ENCODE measurements at regions not wholly inside any gene's neighbourhood (a gene's known extent, or its start where the extent isn't known, plus 50 kb on each side); places are given as distances from the start of the nearest gene placed in this dataset.
"Not testable (repeated sequence)": the region's sequence is repeated elsewhere in the genome, so short reads cannot be mapped to it uniquely, and the experiment has no call there.

DNA sequence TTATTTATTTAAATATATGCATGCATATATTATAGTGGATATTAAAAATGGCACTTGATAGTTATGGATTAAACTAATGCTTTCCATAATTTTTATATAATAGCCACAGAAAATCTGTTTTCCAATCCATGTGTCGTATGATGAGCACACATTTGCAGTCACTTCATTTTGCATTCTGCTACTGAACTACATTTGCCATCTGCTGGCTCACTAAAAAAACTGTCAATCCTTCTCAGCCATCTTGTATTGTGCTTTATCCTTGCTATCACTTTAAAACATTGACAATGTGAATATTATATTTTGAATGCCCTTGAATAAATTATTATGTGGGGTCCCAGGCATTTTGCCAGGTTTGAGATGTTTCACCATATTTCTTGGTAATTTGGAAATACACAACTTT is 586.6 kb downstream of the DNAH5 start:
- no peak for ATAC-seq
- Mint-ChIP-seq H3K4me3 (no peak overlapping the region), H3K36me3 (ENCODE audit: low read depth) (no peaks in the 10 kb centered on the region), H3K9me3 (ENCODE audit: insufficient read depth) (no peaks in the 10 kb centered on the region), H3K27ac (no peak overlapping the region), H3K27me3 (ENCODE audit: low read depth) (no peaks in the 10 kb centered on the region), H3K4me1 (ENCODE audit: low read depth) (no peaks in the 10 kb centered on the region)
- DNase-seq, result no peak
- ChIA-PET POLR2A (no interaction called here), CTCF (no interaction called here)

DNA sequence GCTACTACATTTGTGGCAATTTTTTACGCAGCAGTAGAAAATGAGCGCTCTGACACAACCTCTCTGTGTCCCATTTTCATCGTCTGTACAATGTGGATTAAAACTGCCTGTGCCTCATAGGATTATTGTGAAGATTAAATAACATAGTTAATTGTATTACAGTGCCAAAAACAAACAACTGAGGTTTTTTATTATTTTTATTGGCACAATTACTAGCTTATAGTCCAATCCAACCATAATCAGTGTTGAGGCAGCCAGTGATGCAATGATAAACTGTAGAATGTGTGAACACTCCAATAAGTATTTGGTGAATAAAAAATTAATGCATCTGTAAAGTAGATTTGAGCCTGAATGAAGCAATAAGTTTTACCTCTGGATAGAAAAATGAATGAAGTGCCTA is 588.3 kb downstream of the DNAH5 start:
- Mint-ChIP-seq H3K27me3 (ENCODE audit: low read depth) (no peaks in the 10 kb centered on the region), H3K36me3 (ENCODE audit: low read depth) (no peaks in the 10 kb centered on the region), H3K27ac (no peak overlapping the region), H3K4me1 (ENCODE audit: low read depth) (no peaks in the 10 kb centered on the region), H3K4me3 (no peak overlapping the region), H3K9me3 (ENCODE audit: insufficient read depth) (no peaks in the 10 kb centered on the region)
- ChIA-PET CTCF (no interaction called here), POLR2A (no interaction called here)
- ATAC-seq, result no peak
- DNase-seq, result no peak

DNA sequence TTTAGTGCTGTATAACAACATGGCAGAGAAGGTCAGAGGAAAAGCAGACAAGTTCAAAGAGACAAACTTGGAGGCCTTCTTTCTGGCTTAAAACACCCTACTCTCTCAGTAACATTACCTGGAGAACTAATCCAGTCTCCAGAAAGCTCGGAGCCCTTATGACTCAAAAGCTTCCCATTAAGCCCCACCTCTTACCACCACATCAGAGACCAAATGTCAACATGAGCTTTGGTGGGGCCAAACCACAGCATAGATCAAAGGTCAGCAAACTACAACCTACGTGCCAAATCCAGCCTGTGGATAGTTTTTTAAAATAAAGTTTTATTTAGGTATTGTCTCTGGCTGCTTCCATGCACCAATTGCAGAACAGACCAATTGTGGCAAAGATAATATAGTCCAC is 589.9 kb downstream of the DNAH5 start:
- Mint-ChIP-seq H3K4me3 (no peak overlapping the region), H3K9me3 (ENCODE audit: insufficient read depth) (no peaks in the 10 kb centered on the region), H3K27me3 (ENCODE audit: low read depth) (no peaks in the 10 kb centered on the region), H3K36me3 (ENCODE audit: low read depth) (no peaks in the 10 kb centered on the region), H3K4me1 (ENCODE audit: low read depth) (no peaks in the 10 kb centered on the region), H3K27ac (no peak overlapping the region)
- DNase-seq, result no peak
- CTCF ChIA-PET, result no interaction called here
- POLR2A ChIA-PET, result no interaction called here
- no peak for ATAC-seq

DNA sequence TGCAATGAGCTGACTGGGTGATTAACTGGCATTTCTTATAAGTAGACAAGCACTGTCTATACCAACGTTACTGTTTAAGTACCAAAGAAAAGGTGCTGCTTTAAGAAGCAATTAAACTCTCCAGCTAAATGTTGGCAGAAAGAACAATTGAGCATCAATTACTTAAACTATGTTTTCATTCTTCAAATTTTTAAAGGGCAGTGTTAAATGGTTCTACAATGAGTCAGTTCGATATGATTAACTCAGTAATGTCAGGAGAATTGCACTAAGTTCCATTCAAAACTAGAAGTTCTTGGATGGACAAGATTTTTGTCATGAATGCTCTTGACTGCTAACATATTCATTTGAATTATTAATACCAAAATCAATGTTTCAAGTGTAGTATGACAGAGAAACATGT is 593.7 kb downstream of the DNAH5 start:
- Mint-ChIP-seq H3K36me3 (ENCODE audit: low read depth) (no peaks in the 10 kb centered on the region), H3K27ac (no peak overlapping the region), H3K4me3 (no peak overlapping the region), H3K27me3 (ENCODE audit: low read depth) (no peaks in the 10 kb centered on the region), H3K9me3 (ENCODE audit: insufficient read depth) (peaks cover 8% of the 10 kb centered on the region), H3K4me1 (ENCODE audit: low read depth) (no peaks in the 10 kb centered on the region)
- CTCF ChIA-PET, result no interaction called here
- POLR2A ChIA-PET, result no interaction called here
- no peak for ATAC-seq
- DNase-seq, result no peak

DNA sequence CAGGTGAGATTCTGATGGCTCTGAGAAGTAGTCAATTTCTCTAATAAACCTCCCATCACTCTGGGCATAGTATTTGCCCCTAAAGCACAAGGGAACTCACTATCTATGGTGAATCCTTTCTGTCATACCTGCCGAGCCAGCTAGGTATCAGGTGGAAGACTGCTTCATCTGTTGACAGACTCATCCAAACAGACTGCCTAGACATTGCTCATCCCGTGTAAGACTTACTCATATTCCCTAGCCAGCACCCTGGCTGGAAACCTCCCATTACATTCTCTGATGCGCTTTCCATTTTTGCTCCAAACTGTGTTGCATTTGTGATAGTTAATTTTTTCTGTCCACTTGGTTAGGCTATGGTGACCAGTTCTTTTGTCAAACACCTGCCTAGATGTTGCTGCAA is 595.9 kb downstream of the DNAH5 start:
- no peak for ATAC-seq
- no peaks in the 10 kb centered on the region for H3K36me3 Mint-ChIP-seq (ENCODE audit: low read depth)
- no peaks in the 10 kb centered on the region for H3K27me3 Mint-ChIP-seq (ENCODE audit: low read depth)
- no peak overlapping the region for H3K27ac Mint-ChIP-seq
- ChIA-PET POLR2A (no interaction called here), CTCF (no interaction called here)
- peaks cover 12% of the 10 kb centered on the region for H3K9me3 Mint-ChIP-seq (ENCODE audit: insufficient read depth)
- H3K4me3 Mint-ChIP-seq, result no peak overlapping the region
- no peaks in the 10 kb centered on the region for H3K4me1 Mint-ChIP-seq (ENCODE audit: low read depth)
- DNase-seq, result no peak

DNA sequence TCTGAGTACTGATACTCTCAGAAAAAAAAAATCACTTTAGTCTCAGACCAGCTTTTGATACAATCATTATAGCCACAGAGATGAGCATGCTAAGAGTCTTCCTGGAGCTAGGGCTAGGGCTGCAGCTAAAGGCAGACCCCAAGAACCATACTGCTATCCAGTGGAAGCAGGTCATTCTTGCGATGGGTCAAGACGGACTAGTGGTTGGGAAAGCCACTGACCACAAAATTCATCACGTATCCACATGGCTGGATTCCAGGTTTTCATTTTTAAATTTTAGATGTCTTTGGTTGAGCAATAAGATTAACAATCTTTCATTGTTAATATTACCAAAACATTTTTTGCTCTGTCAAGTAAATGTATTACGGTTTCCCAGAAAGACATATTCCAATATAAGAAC is 598.1 kb downstream of the DNAH5 start:
- ATAC-seq, result no peak
- H3K27ac Mint-ChIP-seq, result no peak overlapping the region

DNA sequence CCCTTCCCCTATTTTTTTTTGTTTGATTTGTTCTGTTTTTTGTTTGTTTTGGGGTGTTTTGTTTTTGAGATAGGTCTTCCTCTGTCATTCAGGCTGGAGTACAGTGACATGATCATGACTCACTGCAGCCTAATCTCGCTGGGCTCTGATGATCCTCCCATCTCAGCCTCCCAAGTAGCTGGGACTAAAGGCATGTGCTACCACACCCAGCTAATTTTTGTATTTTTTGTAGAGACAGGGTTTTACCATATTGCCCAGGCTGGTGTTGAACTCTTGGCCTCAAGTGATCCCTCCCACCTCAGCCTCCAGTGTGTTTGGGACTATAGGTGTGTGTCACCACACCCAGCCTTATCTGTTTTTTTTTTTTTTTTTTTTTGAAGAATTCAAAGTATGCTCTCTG is 605.4 kb downstream of the DNAH5 start:
- no peak for ATAC-seq
- Mint-ChIP-seq H3K9me3 (ENCODE audit: insufficient read depth) (peaks cover 20% of the 10 kb centered on the region), H3K36me3 (ENCODE audit: low read depth) (no peaks in the 10 kb centered on the region), H3K4me1 (ENCODE audit: low read depth) (no peaks in the 10 kb centered on the region), H3K27me3 (ENCODE audit: low read depth) (no peaks in the 10 kb centered on the region), H3K4me3 (no peak overlapping the region), H3K27ac (no peak overlapping the region)
- POLR2A ChIA-PET, result no interaction called here
- DNase-seq, result no peak
- CTCF ChIA-PET, result interaction anchor here (0.7 kb wide), 1 partner anchor 369 kb away, joined by 3 read pairs; no protein-coding TSS in a partner anchor

More for the DNA sequence above, 598.1 kb downstream of the DNAH5 start:
- H3K4me1 Mint-ChIP-seq (ENCODE audit: low read depth), result no peaks in the 10 kb centered on the region
- no peaks in the 10 kb centered on the region for H3K36me3 Mint-ChIP-seq (ENCODE audit: low read depth)
- H3K9me3 Mint-ChIP-seq (ENCODE audit: insufficient read depth), result peaks cover 12% of the 10 kb centered on the region
- POLR2A ChIA-PET, result no interaction called here
- H3K27me3 Mint-ChIP-seq (ENCODE audit: low read depth), result no peaks in the 10 kb centered on the region
- no peak for DNase-seq
- CTCF ChIA-PET, result no interaction called here
- no peak overlapping the region for H3K4me3 Mint-ChIP-seq

DNA sequence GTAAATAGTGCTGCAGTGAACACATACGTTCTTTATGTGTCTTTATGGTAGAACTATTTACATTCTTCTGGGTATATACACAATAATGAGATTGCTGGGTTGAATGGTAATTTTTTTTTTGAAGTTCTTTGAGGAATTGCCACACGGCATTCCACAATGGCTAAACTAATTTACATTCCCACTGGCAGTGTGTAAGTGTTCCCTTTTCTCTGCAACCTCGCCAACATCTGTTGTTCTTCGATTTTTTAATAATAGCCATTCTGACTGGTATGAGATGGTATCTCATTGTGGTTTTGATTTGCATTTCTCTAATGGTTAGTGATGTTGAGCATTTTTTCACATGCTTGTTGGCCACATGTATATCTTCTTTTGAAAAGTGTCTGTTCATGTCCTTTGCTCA is 609.5 kb downstream of the DNAH5 start:
- H3K4me3 Mint-ChIP-seq; H3K4me1 Mint-ChIP-seq (ENCODE audit: low read depth); H3K27me3 Mint-ChIP-seq (ENCODE audit: low read depth); POLR2A ChIA-PET; DNase-seq; H3K36me3 Mint-ChIP-seq (ENCODE audit: low read depth); ATAC-seq; CTCF ChIA-PET; H3K27ac Mint-ChIP-seq: not testable (repeated sequence)
- peaks cover 25% of the 10 kb centered on the region for H3K9me3 Mint-ChIP-seq (ENCODE audit: insufficient read depth)

DNA sequence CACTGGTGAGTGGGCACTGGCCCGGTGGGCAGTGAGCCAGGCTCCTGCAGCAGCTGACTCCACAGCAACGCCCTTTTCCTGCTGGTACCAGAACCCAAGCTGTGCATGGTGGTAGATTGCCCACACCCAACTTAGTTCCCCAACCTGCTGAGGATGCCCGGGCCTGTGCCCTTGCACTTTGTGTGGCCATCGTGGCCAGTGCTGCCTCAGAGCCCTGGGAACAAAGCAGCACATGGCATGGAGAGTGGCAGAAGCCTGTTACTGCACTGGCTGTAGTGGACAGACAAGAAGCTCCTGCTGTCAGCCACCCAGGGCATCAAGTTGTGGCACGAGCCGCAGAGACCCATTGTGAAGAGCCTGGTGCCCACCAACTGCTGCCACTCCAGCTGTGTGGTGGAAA is 612.9 kb downstream of the DNAH5 start:
- Mint-ChIP-seq H3K4me1 (ENCODE audit: low read depth) (no peaks in the 10 kb centered on the region), H3K4me3 (no peak overlapping the region), H3K27me3 (ENCODE audit: low read depth) (no peaks in the 10 kb centered on the region), H3K27ac (no peak overlapping the region), H3K36me3 (ENCODE audit: low read depth) (no peaks in the 10 kb centered on the region), H3K9me3 (ENCODE audit: insufficient read depth) (peaks cover 17% of the 10 kb centered on the region)
- POLR2A ChIA-PET, result no interaction called here
- DNase-seq, result no peak
- CTCF ChIA-PET, result no interaction called here
- no peak for ATAC-seq

DNA sequence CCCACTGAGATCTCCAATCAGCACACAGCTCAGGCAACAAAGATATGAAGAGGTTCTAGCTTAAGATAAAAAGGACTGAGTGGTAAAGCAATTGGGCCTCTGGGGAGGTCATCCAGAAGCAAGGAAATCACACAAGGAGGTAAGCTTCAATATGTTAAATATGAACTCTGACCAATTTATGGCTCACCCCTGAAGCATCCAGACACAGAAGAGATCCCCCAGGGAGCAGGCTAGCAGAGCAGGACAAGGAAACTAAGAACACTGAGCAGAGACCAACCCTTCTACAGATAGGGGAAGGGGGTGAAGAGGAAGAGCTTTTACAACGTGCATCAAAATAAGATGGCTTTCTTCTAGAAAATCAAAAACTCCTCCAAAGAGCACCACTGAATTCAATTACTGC is 616.2 kb downstream of the DNAH5 start:
- DNase-seq, result no peak
- no peak overlapping the region for H3K4me3 Mint-ChIP-seq
- no peak for ATAC-seq
- no peaks in the 10 kb centered on the region for H3K36me3 Mint-ChIP-seq (ENCODE audit: low read depth)
- no peak overlapping the region for H3K27ac Mint-ChIP-seq
- no peaks in the 10 kb centered on the region for H3K4me1 Mint-ChIP-seq (ENCODE audit: low read depth)
- H3K27me3 Mint-ChIP-seq (ENCODE audit: low read depth), result no peaks in the 10 kb centered on the region
- H3K9me3 Mint-ChIP-seq (ENCODE audit: insufficient read depth), result peaks cover 6% of the 10 kb centered on the region
- ChIA-PET POLR2A (no interaction called here), CTCF (no interaction called here)

DNA sequence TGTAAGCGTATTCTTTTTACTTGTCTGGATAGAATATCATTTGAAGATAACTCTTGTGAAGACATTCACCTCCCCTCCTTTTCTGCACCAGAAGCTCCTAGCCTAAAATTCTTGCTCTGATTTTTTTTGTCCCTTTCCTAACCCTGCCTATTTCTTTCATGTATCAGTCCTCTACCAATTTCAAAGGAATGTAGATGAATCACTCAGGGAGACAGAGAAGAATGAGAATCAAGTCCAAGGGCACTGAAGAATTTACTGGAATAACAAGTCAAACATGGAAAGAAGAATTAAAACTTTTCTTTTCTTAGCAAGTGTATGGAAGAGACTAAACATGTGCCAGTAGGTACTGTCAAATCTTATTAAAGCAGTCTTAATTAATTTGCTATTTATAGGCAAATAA is 618.7 kb downstream of the DNAH5 start:
- Mint-ChIP-seq H3K4me1 (ENCODE audit: low read depth) (no peaks in the 10 kb centered on the region), H3K36me3 (ENCODE audit: low read depth) (no peaks in the 10 kb centered on the region), H3K9me3 (ENCODE audit: insufficient read depth) (peaks cover 12% of the 10 kb centered on the region), H3K27me3 (ENCODE audit: low read depth) (no peaks in the 10 kb centered on the region), H3K27ac (no peak overlapping the region), H3K4me3 (no peak overlapping the region)
- POLR2A ChIA-PET, result no interaction called here
- CTCF ChIA-PET, result no interaction called here
- DNase-seq (no peak), ATAC-seq (no peak)

DNA sequence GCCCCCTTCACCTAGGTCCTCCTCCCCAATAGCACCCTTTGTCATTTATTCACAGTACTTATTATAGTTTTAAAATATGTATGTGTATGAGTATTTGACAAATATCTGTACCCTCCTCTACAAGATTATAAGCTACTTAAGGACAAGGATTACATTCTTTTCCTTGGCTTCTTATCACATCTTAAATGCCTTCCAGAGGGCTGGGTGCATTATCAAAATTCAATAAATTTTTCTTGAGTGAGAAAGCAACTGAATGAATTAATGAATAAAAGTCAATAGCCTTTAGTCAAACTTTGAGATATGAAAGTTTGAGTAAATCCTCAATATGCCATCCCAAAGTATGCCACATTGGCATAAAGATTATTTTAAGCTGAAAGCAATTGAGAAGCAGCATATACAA is 621.7 kb downstream of the DNAH5 start:
- DNase-seq (no peak), ATAC-seq (no peak)
- POLR2A ChIA-PET, result no interaction called here
- Mint-ChIP-seq H3K36me3 (ENCODE audit: low read depth) (no peaks in the 10 kb centered on the region), H3K9me3 (ENCODE audit: insufficient read depth) (peaks cover 19% of the 10 kb centered on the region), H3K4me3 (no peak overlapping the region), H3K4me1 (ENCODE audit: low read depth) (no peaks in the 10 kb centered on the region), H3K27me3 (ENCODE audit: low read depth) (no peaks in the 10 kb centered on the region), H3K27ac (no peak overlapping the region)
- CTCF ChIA-PET, result no interaction called here

DNA sequence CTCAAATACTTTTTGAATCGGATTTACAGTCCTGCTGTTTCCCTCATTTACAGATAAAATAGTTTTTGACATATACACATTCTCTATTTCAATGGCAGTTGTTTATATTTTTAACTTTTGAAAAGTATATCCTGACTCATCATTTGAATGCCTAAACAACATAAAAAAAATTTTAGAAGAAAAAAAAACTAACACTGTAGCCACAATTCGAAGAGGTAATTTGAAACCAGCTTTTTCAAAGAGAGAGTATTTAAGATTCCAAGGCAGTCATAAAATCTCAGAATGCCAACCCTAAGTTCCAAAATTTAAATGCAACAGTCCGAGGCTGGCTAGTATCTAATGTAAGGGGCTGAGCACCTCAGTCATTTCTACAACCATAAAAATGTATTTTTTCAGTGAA is 626.8 kb downstream of the DNAH5 start:
- H3K4me3 Mint-ChIP-seq, result no peak overlapping the region
- ATAC-seq (no peak), DNase-seq (no peak)
- POLR2A ChIA-PET, result no interaction called here
- no peaks in the 10 kb centered on the region for H3K27me3 Mint-ChIP-seq (ENCODE audit: low read depth)
- H3K27ac Mint-ChIP-seq, result no peak overlapping the region
- no peaks in the 10 kb centered on the region for H3K4me1 Mint-ChIP-seq (ENCODE audit: low read depth)
- CTCF ChIA-PET, result no interaction called here
- peaks cover 29% of the 10 kb centered on the region for H3K9me3 Mint-ChIP-seq (ENCODE audit: insufficient read depth)
- no peaks in the 10 kb centered on the region for H3K36me3 Mint-ChIP-seq (ENCODE audit: low read depth)

DNA sequence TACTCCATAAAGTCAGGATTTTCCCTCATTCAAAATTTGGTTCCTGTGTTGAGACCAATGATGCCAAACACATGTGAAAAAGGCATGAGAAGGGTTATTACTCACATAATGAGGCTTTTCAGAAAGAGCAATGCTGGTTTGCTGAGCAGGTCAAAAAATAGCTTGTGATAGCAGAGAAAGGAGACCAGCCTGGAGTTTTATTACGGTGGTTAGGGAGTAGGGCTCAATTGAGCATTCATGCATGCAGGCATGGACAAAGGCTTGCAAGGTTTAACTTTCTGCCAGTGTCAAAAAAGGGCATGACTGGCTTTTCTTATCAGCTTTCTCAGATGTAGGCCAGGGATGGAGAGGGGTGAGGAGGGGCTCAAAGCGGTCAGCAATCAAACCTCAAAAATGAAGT is 628.3 kb downstream of the DNAH5 start:
- POLR2A ChIA-PET, result no interaction called here
- DNase-seq (no peak), ATAC-seq (no peak)
- no peaks in the 10 kb centered on the region for H3K27me3 Mint-ChIP-seq (ENCODE audit: low read depth)
- H3K4me1 Mint-ChIP-seq (ENCODE audit: low read depth), result no peaks in the 10 kb centered on the region
- no peak overlapping the region for H3K4me3 Mint-ChIP-seq
- no peak overlapping the region for H3K27ac Mint-ChIP-seq
- no peaks in the 10 kb centered on the region for H3K36me3 Mint-ChIP-seq (ENCODE audit: low read depth)
- CTCF ChIA-PET, result no interaction called here
- peaks cover 24% of the 10 kb centered on the region for H3K9me3 Mint-ChIP-seq (ENCODE audit: insufficient read depth)
